ENCODE measurements at regions not wholly inside any gene's neighbourhood (a gene's known extent, or its start where the extent isn't known, plus 50 kb on each side); places are given as distances from the start of the nearest gene placed in this dataset.
A peak's percentile ranks its signal among the peaks of the same experiment; 100 is the strongest.

- Mint-ChIP-seq H3K4me3 (no peak overlapping the region), H3K27ac (ENCODE audit: unreplicated experiment) (no peak overlapping the region), H3K4me1 (peaks cover 26% of the 10 kb centered on the region), H3K27me3 (ENCODE audit: low read depth) (no peaks in the 10 kb centered on the region), H3K36me3 (ENCODE audit: low read depth) (no peaks in the 10 kb centered on the region), H3K9me3 (peaks cover 8% of the 10 kb centered on the region)
- TF ChIP-seq CTCF (conservative IDR thresholded peaks at IDR 0.05), result no peak
- DNase-seq (ENCODE audit: low read depth, low spot score), result no peak
Observed at GRCh38 chr21:14881863-14882499, 182.8 kb downstream of the NRIP1 start.

- Mint-ChIP-seq H3K9me3 (peaks cover 6% of the 10 kb centered on the region), H3K4me1 (peaks cover 36% of the 10 kb centered on the region), H3K27me3 (ENCODE audit: low read depth) (no peaks in the 10 kb centered on the region), H3K36me3 (ENCODE audit: low read depth) (no peaks in the 10 kb centered on the region), H3K4me3 (no peak overlapping the region), H3K27ac (ENCODE audit: unreplicated experiment) (no peak overlapping the region)
- no peak for DNase-seq (ENCODE audit: low read depth, low spot score)
- no peak for TF ChIP-seq CTCF (conservative IDR thresholded peaks at IDR 0.05)
Observed at GRCh38 chr21:14880922-14881321, 183.9 kb downstream of the NRIP1 start.

GRCh38 chr21:14879458-14879857, 185.3 kb downstream of the NRIP1 start:
- no peaks in the 10 kb centered on the region for H3K36me3 Mint-ChIP-seq (ENCODE audit: low read depth)
- TF ChIP-seq CTCF (conservative IDR thresholded peaks at IDR 0.05), result no peak
- no peak for DNase-seq (ENCODE audit: low read depth, low spot score)
- no peaks in the 10 kb centered on the region for H3K27me3 Mint-ChIP-seq (ENCODE audit: low read depth)
- H3K4me1 Mint-ChIP-seq, result peaks cover 45% of the 10 kb centered on the region
- peaks cover 3% of the 10 kb centered on the region for H3K9me3 Mint-ChIP-seq
- peak overlapping the region; percentile 43 for H3K27ac Mint-ChIP-seq (ENCODE audit: unreplicated experiment)
- no peak overlapping the region for H3K4me3 Mint-ChIP-seq

GRCh38 chr21:14878971-14879370, 185.8 kb downstream of the NRIP1 start:
- H3K9me3 Mint-ChIP-seq, result peaks cover 3% of the 10 kb centered on the region
- no peaks in the 10 kb centered on the region for H3K27me3 Mint-ChIP-seq (ENCODE audit: low read depth)
- H3K36me3 Mint-ChIP-seq (ENCODE audit: low read depth), result no peaks in the 10 kb centered on the region
- peaks cover 46% of the 10 kb centered on the region for H3K4me1 Mint-ChIP-seq
- H3K27ac Mint-ChIP-seq (ENCODE audit: unreplicated experiment), result no peak overlapping the region
- H3K4me3 Mint-ChIP-seq, result no peak overlapping the region
- no peak for TF ChIP-seq CTCF (conservative IDR thresholded peaks at IDR 0.05)
- DNase-seq (ENCODE audit: low read depth, low spot score), result no peak

GRCh38 chr21:14877581-14878228, 187.1 kb downstream of the NRIP1 start:
- Mint-ChIP-seq H3K27ac (ENCODE audit: unreplicated experiment) (no peak overlapping the region), H3K36me3 (ENCODE audit: low read depth) (no peaks in the 10 kb centered on the region)
- TF ChIP-seq CTCF (conservative IDR thresholded peaks at IDR 0.05), result no peak

More at GRCh38 chr21:14877581-14878228, 187.1 kb downstream of the NRIP1 start:
- Mint-ChIP-seq H3K27me3 (ENCODE audit: low read depth) (no peaks in the 10 kb centered on the region), H3K9me3 (no peaks in the 10 kb centered on the region), H3K4me3 (no peak overlapping the region), H3K4me1 (peaks cover 46% of the 10 kb centered on the region)
- DNase-seq (ENCODE audit: low read depth, low spot score), result no peak
